ENCODE measurements at regions not wholly inside any gene's neighbourhood (a gene's known extent, or its start where the extent isn't known, plus 50 kb on each side); places are given as distances from the start of the nearest gene placed in this dataset.

DNA sequence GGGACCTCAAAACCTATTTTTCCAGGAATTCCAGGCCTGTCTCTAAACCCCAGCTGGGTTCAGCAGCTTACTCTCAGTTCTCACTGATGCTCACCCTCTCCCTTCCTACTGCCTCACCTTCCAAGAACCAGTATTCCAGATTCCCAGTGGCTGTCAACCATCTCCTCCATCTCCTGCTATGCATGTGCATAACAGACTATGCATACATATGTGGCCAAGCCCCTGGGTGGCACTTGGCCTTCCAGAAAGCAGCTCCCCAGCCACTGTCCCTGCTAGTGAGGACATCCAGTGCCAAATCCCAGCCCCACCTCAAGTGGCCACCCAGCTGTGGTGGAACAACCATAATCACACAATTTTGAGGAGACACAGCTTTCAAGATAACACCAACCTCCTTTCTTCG lies 475.7 kb upstream of the PKN2 start:
- no peak for DNase-seq (ENCODE audit: low read depth, low spot score)
- in situ Hi-C loops (cut with HindIII; ENCODE audit: low pct_unique_long_range_greater_than_20kb, low sequenced_read_pairs), result no loop called here

DNA sequence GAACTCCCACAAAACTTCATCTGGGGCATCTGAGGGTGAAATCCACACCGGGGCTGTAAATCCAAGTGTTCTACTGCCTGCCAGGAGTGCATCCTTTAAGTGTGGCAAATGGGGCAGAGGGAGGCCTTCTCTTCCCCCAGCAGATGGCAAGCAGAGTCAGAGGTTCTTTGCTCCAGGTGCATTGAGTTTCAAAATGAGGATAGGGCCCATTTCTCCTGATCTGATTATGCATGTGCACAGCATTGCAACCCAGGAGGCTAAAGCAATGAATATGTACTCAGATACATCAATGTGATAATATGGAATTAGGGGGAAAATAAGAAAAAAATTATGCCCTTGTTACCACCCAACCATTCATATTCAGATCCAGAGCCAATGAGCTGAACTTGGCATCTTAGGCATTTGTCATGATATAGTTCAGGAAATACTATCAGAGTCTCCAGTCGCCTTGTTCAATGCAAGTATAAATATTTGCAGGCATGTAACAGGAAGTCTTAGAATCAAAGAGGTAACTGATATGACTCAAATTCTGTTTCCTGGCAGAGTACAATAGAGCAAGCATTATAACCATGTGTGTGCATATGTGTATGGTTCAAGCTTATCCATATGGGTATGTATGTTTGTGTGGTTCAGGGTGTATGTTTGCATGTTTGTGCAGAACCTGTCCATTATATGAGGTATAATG lies 473.8 kb upstream of the PKN2 start:
- no peak for DNase-seq (ENCODE audit: low read depth, low spot score)
- in situ Hi-C loops (cut with HindIII; ENCODE audit: low pct_unique_long_range_greater_than_20kb, low sequenced_read_pairs), result no loop called here

DNA sequence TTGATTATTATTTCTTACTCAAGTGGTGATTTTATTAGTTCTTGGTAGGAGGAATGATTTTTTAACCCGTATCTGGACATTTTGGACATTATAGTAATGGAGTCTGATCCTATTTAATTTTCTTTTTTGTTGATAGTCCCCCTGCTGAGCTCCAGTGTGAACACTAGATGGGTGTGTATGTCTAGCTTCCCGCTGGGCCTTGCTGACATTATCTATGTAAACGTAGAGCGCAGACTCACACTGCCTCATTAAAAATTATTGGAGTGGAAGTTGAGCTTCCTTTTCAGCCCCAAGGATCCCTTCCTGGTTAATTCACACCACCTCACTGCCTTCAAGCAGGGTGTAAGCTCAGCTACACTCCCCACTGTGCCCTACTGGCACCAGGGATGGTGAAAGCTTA lies 467.6 kb upstream of the PKN2 start:
- DNase-seq (ENCODE audit: low read depth, low spot score), result no peak
- in situ Hi-C loops (cut with HindIII; ENCODE audit: low pct_unique_long_range_greater_than_20kb, low sequenced_read_pairs), result no loop called here

DNA sequence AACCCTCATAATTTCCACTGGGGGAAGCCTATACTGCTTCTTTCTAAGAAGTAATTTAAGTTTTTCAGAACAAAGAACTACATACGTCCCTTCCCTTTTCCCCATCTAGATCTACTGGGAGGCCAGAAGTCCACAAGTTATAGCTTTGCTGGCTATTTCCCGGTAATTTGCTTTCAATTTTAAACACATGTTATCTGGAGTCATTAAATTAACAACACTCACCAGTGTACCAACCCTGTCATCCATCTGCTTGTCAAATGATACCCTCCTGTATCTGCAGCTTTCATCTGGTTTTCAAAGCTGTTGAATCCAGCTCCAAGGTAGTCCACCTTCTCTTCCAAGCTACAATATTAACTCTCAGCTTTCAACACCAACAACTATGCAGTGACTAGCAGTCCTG lies 466.7 kb upstream of the PKN2 start:
- in situ Hi-C loops (cut with HindIII; ENCODE audit: low pct_unique_long_range_greater_than_20kb, low sequenced_read_pairs), result no loop called here
- no peak for DNase-seq (ENCODE audit: low read depth, low spot score)

DNA sequence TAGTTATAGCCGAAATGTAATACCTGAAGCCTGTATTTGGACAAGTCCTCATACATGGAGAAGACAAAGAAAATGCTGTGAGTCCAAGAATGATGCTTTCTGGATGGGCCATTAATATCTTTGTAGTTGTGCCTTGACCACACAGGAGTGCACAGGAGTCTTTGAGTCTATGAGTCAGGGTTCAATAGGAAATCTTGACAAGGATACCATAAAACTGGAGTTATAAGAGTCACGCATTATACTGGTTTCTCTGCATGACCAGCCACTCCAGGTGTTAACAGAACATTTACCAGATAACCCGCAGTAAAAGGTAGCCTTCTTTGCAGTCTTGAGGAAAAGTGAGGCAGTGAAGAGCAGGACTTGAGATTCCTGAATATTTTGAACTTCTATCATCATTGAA lies 464.6 kb upstream of the PKN2 start:
- no peak for DNase-seq (ENCODE audit: low read depth, low spot score)
- in situ Hi-C loops (cut with HindIII; ENCODE audit: low pct_unique_long_range_greater_than_20kb, low sequenced_read_pairs), result no loop called here

DNA sequence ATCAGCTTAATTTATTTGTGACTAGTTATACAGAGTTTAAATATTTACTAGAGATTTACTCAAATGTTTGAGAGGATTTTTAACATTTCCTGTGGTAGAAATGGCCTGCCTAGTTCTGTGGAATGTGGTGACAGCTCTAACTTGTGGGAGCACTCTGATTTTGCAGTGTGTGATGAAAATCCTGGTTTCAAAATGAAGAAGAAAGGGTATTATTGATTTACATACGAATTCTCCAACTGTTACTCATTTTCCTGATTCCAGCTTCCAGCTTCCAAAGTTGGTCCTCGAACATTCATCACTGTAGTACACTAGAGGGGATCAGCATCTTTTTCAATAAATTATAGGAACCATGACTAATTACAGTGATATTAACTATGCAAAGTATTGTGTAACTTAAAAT lies 462.7 kb upstream of the PKN2 start:
- no peak for DNase-seq (ENCODE audit: low read depth, low spot score)
- in situ Hi-C loops (cut with HindIII; ENCODE audit: low pct_unique_long_range_greater_than_20kb, low sequenced_read_pairs), result no loop called here

DNA sequence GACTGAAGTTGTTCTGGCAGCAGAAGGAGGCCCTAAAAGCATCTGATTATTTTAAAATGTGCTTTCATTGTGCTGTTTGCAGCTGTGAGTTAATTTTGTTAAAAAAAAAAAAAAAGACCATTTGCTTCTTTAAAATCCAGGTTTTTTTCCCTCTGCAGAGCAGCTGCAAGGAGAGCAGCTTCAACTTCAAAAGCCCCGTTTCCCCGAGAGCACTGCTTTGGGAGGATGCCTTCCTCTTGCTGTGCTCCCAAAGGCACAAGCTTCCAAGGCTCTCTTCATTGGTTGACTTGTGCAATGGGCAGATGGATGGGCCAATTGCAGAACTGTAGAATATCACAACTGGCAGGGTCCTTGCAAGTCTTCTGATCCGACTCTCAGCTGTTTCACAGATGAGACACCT lies 459.2 kb upstream of the PKN2 start:
- in situ Hi-C loops (cut with HindIII; ENCODE audit: low pct_unique_long_range_greater_than_20kb, low sequenced_read_pairs), result no loop called here
- DNase-seq (ENCODE audit: low read depth, low spot score), result no peak

DNA sequence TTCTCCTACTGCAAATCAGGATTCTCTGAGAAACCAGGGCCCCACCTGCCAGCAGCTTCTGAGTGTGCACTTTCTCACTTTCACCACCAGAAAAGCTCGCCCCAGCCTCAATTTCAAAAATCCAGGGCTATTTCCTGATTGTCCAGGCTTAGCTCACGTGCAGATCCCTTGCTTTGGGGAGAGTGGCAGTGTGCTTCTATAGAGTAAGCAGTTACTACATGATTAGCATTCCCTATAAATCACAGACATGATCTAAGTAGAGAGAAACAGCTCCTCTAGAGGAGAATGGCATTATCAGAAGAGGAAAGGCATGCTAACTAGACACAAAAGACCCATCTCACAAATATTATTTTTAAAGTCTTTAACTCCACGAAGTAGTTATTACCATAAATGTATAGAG lies 456.0 kb upstream of the PKN2 start:
- in situ Hi-C loops (cut with HindIII; ENCODE audit: low pct_unique_long_range_greater_than_20kb, low sequenced_read_pairs), result no loop called here
- DNase-seq (ENCODE audit: low read depth, low spot score), result no peak

DNA sequence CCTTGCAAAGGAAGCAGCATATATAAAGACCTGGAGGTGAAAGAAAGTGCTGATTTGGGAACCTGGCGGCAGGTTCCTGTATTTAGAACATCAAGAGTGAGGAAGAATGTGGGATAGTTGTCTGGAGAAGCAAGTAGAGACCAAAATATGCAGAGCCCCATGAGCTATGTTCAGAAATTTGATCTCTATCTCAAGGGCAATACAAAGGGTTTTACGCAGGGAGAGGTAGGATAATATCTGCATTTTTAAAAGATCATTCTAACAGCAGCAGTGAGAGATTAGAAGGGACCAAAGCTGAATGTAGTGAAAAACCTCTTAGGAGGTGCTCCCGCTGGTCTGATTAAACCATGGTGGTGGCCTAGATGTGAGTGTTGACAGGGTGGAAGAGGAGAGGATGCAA lies 453.9 kb upstream of the PKN2 start:
- no peak for DNase-seq (ENCODE audit: low read depth, low spot score)
- in situ Hi-C loops (cut with HindIII; ENCODE audit: low pct_unique_long_range_greater_than_20kb, low sequenced_read_pairs), result no loop called here

DNA sequence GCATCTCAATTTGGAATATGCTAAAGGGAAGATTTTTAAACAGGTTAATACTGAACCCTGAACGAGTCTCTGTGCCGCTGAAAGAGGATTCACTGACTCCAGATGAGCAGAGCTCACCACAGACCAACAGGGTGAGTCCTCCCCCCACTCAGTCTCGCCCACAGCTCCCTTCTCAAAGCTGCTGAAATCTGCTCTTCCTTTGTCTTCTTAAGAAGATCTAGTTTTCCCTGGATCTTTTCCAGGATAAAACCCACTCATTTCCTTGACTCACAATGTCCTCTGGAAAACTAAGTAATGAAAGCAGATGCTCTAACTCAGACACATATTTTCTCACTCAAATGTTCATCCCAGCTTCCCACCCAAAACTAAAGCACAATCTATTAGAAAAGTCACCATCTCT lies 447.0 kb upstream of the PKN2 start:
- in situ Hi-C loops (cut with HindIII; ENCODE audit: low pct_unique_long_range_greater_than_20kb, low sequenced_read_pairs), result no loop called here
- DNase-seq (ENCODE audit: low read depth, low spot score), result no peak

DNA sequence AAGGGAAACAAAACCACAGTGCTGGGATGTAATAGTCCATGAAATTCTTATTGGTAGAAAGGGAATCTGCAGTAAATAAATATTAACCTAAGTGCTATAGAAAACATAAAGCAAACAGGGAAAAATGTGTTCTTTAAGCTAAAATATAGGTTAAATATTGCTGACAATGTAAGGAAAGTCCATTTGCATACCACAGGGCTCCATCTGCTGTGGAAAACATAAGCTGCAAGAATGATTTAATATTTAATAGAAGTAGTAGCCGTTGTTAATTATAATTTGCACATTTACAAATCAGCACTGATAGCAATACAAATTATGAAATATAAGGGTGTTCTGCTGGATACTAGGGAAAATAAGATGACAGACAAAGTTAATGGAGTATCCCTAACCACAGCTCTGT lies 444.9 kb upstream of the PKN2 start:
- in situ Hi-C loops (cut with HindIII; ENCODE audit: low pct_unique_long_range_greater_than_20kb, low sequenced_read_pairs), result no loop called here
- no peak for DNase-seq (ENCODE audit: low read depth, low spot score)

DNA sequence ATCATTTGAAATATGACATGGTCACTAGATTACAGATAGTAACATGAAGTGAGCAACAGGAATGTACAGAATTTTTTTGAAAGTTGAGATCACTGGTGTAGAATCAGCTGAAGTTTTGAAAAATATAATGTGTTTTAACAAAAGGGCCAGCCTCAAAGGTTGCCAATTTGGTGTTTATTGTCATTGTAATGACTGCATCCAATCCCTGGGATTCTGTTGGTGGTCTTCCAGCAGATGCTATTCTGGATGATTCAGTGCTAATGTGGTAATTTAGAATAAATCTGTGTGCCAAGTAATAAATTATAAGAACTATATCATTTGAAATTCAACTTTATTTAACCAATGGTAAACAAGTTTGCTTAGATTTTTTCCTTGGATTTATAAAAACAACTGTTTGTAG lies 436.4 kb upstream of the PKN2 start:
- no peak for DNase-seq (ENCODE audit: low read depth, low spot score)
- in situ Hi-C loops (cut with HindIII; ENCODE audit: low pct_unique_long_range_greater_than_20kb, low sequenced_read_pairs), result no loop called here

DNA sequence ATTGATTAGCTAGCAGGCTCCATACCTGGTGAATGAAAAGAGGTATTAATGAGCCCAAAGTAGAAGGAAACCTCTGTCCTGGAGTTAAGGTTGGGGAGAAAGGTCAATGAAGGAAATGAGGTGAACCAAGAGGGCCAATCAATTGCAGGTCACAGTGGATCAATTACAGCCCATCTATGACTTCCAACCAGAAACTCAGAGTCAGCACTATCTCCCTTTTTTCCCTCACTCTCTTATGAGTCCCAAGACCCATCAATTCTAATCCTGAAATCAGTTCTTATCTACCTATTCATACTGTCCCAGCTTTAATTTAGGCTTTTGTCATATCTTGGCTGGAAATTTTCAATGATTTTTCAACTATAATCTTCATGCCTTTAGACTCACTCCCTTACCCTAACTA lies 433.2 kb upstream of the PKN2 start:
- in situ Hi-C loops (cut with HindIII; ENCODE audit: low pct_unique_long_range_greater_than_20kb, low sequenced_read_pairs), result no loop called here
- no peak for DNase-seq (ENCODE audit: low read depth, low spot score)

DNA sequence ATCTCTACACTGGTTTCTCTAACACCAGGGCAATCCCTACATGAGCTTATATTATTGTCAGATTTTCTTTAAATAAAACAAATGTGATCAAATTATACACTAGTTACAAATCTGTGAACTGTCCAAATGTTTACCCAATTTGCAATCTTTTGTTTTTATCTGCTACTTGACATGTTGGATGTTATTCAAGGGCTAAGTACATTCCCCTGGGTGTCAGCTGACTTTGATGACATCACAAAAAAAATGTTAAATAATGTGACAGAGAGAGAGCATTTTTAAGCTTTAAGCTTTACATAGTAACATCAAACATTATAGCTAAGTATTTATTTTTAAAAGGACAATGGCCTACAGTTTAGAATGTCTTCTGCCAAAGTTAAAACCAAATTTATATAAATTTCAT lies 431.3 kb upstream of the PKN2 start:
- in situ Hi-C loops (cut with HindIII; ENCODE audit: low pct_unique_long_range_greater_than_20kb, low sequenced_read_pairs), result no loop called here
- no peak for DNase-seq (ENCODE audit: low read depth, low spot score)

DNA sequence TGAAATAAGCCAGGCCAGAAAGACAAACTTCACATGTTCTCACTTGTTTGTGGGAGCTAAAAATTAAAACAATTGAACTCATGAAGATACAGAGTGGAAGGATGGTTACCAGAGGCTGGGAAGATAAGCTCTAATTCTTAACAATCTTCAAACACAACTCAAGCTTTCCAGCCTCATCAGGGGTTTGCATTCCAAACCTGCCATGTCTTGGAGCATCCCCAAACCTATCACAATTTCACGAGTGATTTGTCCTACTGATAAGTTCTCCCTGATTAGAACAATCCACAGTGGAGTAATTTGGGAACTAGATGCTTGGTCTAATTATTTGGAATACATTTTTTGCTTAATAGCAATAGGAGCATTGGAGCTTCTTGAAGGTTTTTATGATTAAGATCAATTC lies 418.5 kb upstream of the PKN2 start:
- DNase-seq (ENCODE audit: low read depth, low spot score), result no peak
- in situ Hi-C loops (cut with HindIII; ENCODE audit: low pct_unique_long_range_greater_than_20kb, low sequenced_read_pairs), result no loop called here

DNA sequence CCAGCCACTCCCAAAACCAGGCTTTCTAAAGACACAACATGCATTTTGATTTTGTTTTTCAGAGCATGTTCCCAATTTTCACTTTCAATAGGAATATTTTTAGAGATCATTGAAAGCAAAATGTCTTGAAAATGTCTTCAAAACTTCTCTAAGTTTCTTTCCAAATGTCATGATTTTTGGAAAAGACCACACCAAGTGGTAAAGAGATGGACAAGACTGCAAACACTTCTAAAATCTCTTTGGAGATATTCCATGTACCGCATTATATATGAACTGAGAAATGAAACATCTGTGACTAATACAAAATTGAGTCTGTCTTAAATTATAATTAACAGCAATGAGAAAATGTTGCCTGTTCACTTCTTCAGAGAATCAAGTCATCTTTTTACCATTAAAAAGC lies 418.0 kb upstream of the PKN2 start:
- in situ Hi-C loops (cut with HindIII; ENCODE audit: low pct_unique_long_range_greater_than_20kb, low sequenced_read_pairs), result no loop called here

DNA sequence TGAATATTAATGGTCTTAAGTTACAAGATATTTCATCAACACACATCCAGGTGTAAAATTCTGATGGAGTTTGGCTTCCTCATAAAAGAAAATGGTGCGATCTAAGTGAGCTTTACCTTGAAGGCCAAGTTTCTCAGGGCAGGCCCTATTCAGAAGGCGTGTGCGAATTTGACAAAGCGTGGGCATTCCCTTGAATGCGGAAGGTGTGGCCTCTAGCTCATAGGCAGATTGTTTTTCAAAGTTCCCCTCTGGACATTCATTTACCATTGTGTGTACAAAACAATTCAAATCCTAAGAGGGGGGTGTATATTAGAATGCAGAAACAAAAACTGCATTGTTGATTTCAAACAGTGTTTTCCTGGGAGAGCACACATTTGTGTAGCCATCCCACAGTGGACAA lies 411.9 kb upstream of the PKN2 start:
- in situ Hi-C loops (cut with HindIII; ENCODE audit: low pct_unique_long_range_greater_than_20kb, low sequenced_read_pairs), result no loop called here

More for the DNA sequence above, 418.0 kb upstream of the PKN2 start:
- DNase-seq (ENCODE audit: low read depth, low spot score), result no peak

DNA sequence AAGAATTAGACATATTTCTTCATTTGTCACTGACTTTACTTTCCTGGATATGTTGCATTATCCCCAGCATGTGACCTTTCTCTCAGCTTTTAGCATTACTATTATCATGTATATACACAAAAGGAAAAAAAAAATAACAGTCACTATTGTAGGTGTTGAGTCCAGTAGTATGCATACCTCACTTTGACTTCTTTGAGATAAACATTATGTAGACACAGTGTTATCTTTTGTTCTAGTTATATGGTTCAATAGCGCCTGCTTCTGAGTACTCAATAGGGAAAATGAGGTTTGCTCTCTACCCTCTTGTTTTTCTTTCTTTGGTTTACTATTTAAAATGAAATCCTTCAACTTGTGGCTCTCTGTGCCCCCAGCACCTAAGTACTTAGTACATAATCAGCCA lies 409.6 kb upstream of the PKN2 start:
- in situ Hi-C loops (cut with HindIII; ENCODE audit: low pct_unique_long_range_greater_than_20kb, low sequenced_read_pairs), result no loop called here
- no peak for DNase-seq (ENCODE audit: low read depth, low spot score)

More for the DNA sequence above, 411.9 kb upstream of the PKN2 start:
- no peak for DNase-seq (ENCODE audit: low read depth, low spot score)

DNA sequence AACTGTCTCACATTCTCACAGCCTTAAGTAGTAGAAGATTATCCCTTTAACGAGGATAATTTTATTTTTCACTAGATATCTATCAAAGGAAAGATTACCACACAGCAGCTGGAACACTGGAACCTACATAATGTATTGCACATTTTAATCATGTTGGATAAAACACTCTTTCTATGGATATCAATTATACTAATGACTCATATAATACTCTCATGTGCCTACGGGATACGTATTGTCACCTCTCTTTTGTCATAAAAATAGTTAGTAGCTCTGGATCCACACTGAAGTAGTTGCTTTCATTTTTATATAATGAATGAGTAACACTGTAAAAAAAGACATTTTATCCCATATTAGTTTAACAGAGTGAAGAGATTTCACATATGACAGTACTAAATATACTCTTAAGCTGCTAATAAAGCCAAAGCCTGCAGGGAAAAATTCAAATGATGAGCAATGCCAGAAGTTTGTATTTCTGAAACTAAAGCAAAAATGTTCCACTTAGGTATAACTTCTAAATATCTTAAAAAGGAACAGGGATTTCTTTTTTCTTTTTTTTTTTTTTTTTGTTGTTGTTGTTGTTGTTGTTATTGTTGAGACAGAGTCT lies 408.7 kb upstream of the PKN2 start:
- in situ Hi-C loops (cut with HindIII; ENCODE audit: low pct_unique_long_range_greater_than_20kb, low sequenced_read_pairs), result no loop called here
- no peak for DNase-seq (ENCODE audit: low read depth, low spot score)

DNA sequence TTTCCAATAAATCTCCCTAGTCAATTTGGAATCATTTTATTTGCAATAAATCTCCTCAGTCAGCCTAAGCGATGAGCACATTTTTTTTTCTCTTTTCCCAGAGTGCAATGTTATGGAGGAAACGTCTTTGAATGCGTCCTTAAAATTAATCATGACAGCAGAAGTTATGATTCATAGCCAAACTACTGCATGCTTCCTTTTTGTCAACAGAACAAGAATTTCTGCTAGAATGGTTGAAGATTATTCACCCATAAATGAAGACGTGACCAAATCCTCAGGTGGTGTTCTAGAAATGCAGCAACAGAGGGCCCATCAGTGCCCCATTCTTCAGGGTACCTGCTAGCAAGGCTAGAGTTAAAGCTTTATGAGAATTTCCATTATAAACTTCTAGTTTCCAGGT lies 407.9 kb upstream of the PKN2 start:
- in situ Hi-C loops (cut with HindIII; ENCODE audit: low pct_unique_long_range_greater_than_20kb, low sequenced_read_pairs), result no loop called here
- no peak for DNase-seq (ENCODE audit: low read depth, low spot score)

All from SK-MEL-5 (cell line).